ENCODE measurements at regions not wholly inside any gene's neighbourhood (a gene's known extent, or its start where the extent isn't known, plus 50 kb on each side); places are given as distances from the start of the nearest gene placed in this dataset.

- BruUV-seq (replicated peaks) = no TSS peak
- in situ Hi-C loops (cut with MboI) = no loop called here
Measured at GRCh38 chr2:236483102-236483501, 86.5 kb upstream of the ACKR3 start.

DNA sequence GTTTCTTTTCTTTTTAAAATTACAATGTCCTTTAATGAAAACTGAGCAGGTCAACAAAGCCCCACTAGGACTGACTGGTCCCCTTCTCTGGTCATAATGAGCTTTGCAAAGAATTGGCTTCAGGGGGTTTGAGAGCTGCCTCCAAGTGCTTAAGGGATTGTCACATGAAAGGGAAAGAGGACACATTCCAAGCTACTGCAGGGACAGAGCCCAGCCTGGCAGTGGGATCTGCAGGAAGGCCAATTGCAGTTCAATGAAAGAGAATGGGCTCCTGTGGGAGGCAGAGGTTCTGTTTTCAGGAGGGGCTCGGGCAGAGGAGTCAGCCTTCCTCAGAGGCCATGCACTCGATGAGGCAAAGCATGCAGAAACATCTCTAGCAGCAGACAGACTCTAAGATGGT lies 84.1 kb upstream of the ACKR3 start:
- whole genome bisulfite sequencing (ENCODE audit: insufficient coverage, insufficient replicate concordance, low lambda C conversion rate, missing lambda C conversion rate) = 0% methylated on average over 2 of the region's 2 CpGs
- TF ChIP-seq PRDM15 (CRISPR knock-in tag; IDR thresholded peaks at IDR 0.05) (no peak), PAX8 (IDR thresholded peaks at IDR 0.05) (no peak), DPF2 (IDR thresholded peaks at IDR 0.05) (no peak), RAD51 (IDR thresholded peaks at IDR 0.05) (no peak)
- TF ChIP-seq, protein P1, sequence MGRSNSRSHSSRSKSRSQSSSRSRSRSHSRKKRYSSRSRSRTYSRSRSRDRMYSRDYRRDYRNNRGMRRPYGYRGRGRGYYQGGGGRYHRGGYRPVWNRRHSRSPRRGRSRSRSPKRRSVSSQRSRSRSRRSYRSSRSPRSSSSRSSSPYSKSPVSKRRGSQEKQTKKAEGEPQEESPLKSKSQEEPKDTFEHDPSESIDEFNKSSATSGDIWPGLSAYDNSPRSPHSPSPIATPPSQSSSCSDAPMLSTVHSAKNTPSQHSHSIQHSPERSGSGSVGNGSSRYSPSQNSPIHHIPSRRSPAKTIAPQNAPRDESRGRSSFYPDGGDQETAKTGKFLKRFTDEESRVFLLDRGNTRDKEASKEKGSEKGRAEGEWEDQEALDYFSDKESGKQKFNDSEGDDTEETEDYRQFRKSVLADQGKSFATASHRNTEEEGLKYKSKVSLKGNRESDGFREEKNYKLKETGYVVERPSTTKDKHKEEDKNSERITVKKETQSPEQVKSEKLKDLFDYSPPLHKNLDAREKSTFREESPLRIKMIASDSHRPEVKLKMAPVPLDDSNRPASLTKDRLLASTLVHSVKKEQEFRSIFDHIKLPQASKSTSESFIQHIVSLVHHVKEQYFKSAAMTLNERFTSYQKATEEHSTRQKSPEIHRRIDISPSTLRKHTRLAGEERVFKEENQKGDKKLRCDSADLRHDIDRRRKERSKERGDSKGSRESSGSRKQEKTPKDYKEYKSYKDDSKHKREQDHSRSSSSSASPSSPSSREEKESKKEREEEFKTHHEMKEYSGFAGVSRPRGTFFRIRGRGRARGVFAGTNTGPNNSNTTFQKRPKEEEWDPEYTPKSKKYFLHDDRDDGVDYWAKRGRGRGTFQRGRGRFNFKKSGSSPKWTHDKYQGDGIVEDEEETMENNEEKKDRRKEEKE (IDR thresholded peaks at IDR 0.05) = no peak

More at GRCh38 chr2:236483102-236483501, 86.5 kb upstream of the ACKR3 start:
- FAIRE-seq (no peak), ATAC-seq (no peak), DNase-seq (ENCODE audit: low read depth, low spot score) (no peak)
- POLR2A ChIA-PET = no interaction called here
- H3K9ac ChIP-seq (ENCODE audit: control insufficient read depth, insufficient read depth, low read length) = no peak overlapping the region
- intact Hi-C loops (cut with micrococcal nuclease; ENCODE audit: unreplicated experiment) = no loop called here
- no peak for TF ChIP-seq SRF (IDR thresholded peaks at IDR 0.05; ENCODE audit: low read depth in 2 of 2, low read length in 2 of 2)
- no peak for TF ChIP-seq RUNX3 (IDR thresholded peaks at IDR 0.05; ENCODE audit: low read length)
- TF ChIP-seq IKZF2 (IDR thresholded peaks at IDR 0.05) = no peak
- no peak for TF ChIP-seq HDAC2 (IDR thresholded peaks at IDR 0.05)
- TF ChIP-seq SUPT20H (IDR thresholded peaks at IDR 0.05; ENCODE audit: borderline replicate concordance, control insufficient read depth, low read depth, low read length) = no peak
- no peak for TF ChIP-seq BHLHE40 (IDR thresholded peaks at IDR 0.05; ENCODE audit: borderline replicate concordance in 1 of 2, low read depth in 2 of 2, low read length in 1 of 2)
- no peak for TF ChIP-seq POLR2A (IDR thresholded peaks at IDR 0.05; ENCODE audit: low read depth, low read length)
- no peak for TF ChIP-seq MXI1 (IDR thresholded peaks at IDR 0.05; ENCODE audit: low read depth, low read length)
- no peaks in the 10 kb centered on the region; the same call in 1 of the 3 replicates for H3K9me3 ChIP-seq (replicated peaks; ENCODE audit: control insufficient read depth, insufficient read depth, low read length)
- H3K4me3 ChIP-seq = no peak overlapping the region
- no peaks in the 10 kb centered on the region for H3K36me3 ChIP-seq (ENCODE audit: control insufficient read depth in 2 of 2, insufficient read depth in 2 of 2, low read length in 1 of 2)
- no peak overlapping the region for H3K4me2 ChIP-seq (ENCODE audit: control insufficient read depth, insufficient read depth)
- CTCF ChIA-PET = no interaction called here
- no peak overlapping the region for H2AFZ ChIP-seq (ENCODE audit: control insufficient read depth, low read depth, low read length)
- H3K4me1 ChIP-seq (ENCODE audit: control insufficient read depth, insufficient read depth, low read length) = no peaks in the 10 kb centered on the region
- RAD21 ChIA-PET (ENCODE audit: unreplicated experiment) = no interaction called here
- WGBS (ENCODE audit: insufficient coverage, insufficient replicate concordance, low lambda C conversion rate, missing lambda C conversion rate) = 12% methylated on average over 1 of the region's 1 CpG
- no peaks in the 10 kb centered on the region for H3K79me2 ChIP-seq (ENCODE audit: control insufficient read depth, insufficient read depth, low read length)
- H3K27ac ChIP-seq (ENCODE audit: control insufficient read depth, insufficient read depth) = no peak overlapping the region
- SMC1A ChIA-PET (ENCODE audit: uncharacterized antibody, unreplicated experiment) = no interaction called here
- peaks cover 0 to 2% of the 10 kb centered on the region in 2 experiments; a peak in 1 of 4 replicates for H3K27me3 ChIP-seq (replicated peaks in 1 of 2; ENCODE audit: control insufficient read depth in 2 of 2, insufficient read depth in 2 of 2, low read length in 1 of 2)
- H4K20me1 ChIP-seq (ENCODE audit: control insufficient read depth, insufficient read depth) = no peaks in the 10 kb centered on the region

More for the DNA sequence above, 84.1 kb upstream of the ACKR3 start:
- DNase-seq (ENCODE audit: low read depth, low spot score) (no peak), FAIRE-seq (no peak), ATAC-seq (no peak)
- Histone ChIP-seq H3K27ac (ENCODE audit: control insufficient read depth, insufficient read depth) (no peak overlapping the region), H3K27me3 (replicated peaks in 1 of 2; ENCODE audit: control insufficient read depth in 2 of 2, insufficient read depth in 2 of 2, low read length in 1 of 2) (peaks cover 0 to 2% of the 10 kb centered on the region in 2 experiments; a peak in 1 of 4 replicates), H3K36me3 (ENCODE audit: control insufficient read depth in 2 of 2, insufficient read depth in 2 of 2, low read length in 1 of 2) (no peaks in the 10 kb centered on the region), H3K79me2 (ENCODE audit: control insufficient read depth, insufficient read depth, low read length) (no peaks in the 10 kb centered on the region), H3K9me3 (replicated peaks; ENCODE audit: control insufficient read depth, insufficient read depth, low read length) (no peaks in the 10 kb centered on the region; the same call in 2 of the 3 replicates), H3K4me1 (ENCODE audit: control insufficient read depth, insufficient read depth, low read length) (no peaks in the 10 kb centered on the region), H3K4me3 (no peak overlapping the region), H2AFZ (ENCODE audit: control insufficient read depth, low read depth, low read length) (no peak overlapping the region), H4K20me1 (ENCODE audit: control insufficient read depth, insufficient read depth) (no peaks in the 10 kb centered on the region), H3K9ac (ENCODE audit: control insufficient read depth, insufficient read depth, low read length) (no peak overlapping the region), H3K4me2 (ENCODE audit: control insufficient read depth, insufficient read depth) (no peak overlapping the region)
- SMC1A ChIA-PET (ENCODE audit: uncharacterized antibody, unreplicated experiment) = interaction anchor here (0.6 to 0.7 kb wide), 2 partner anchors 359 to 1414 kb away, joined by 3 to 4 read pairs; no protein-coding TSS in a partner anchor
- intact Hi-C loops (cut with micrococcal nuclease; ENCODE audit: unreplicated experiment) (no loop called here), in situ Hi-C loops (cut with MboI) (no loop called here)
- BruUV-seq (replicated peaks) = no TSS peak
- POLR2A ChIA-PET = no interaction called here
- CTCF ChIA-PET = no interaction called here
- RAD21 ChIA-PET (ENCODE audit: unreplicated experiment) = no interaction called here
